H9 (cell line): ENCODE measurements at regions not wholly inside any gene's neighbourhood (a gene's known extent, or its start where the extent isn't known, plus 50 kb on each side); places are given as distances from the start of the nearest gene placed in this dataset.

ENCODE experiments used
- DNase-seq: peaks from one replicate; pipeline ENCODE4 v3.0.0-alpha.2; 2017
- H2AFZ ChIP-seq: one replicate; pipeline ENCODE4 v1.6.1; 2013; ENCODE audit warnings: mild to moderate bottlenecking, low read length, control low read depth, moderate library complexity
- H2AK5ac ChIP-seq: 2 replicates; pipeline ENCODE4 v1.6.1; 2013; ENCODE audit warnings: low read length, control low read depth, mixed read lengths; ENCODE audit not compliant: insufficient read length
- H2BK120ac ChIP-seq: one replicate; pipeline ENCODE4 v1.6.1; 2013; ENCODE audit warnings: low read depth, mild to moderate bottlenecking, low read length, control low read depth, inconsistent platforms; ENCODE audit not compliant: poor library complexity, severe bottlenecking
- H2BK12ac ChIP-seq: 2 replicates; pipeline ENCODE4 v1.6.1; 2013; ENCODE audit warnings: low read length, control low read depth, mixed read lengths, low read depth; ENCODE audit not compliant: insufficient read length
- H2BK15ac ChIP-seq: 2 replicates; pipeline ENCODE4 v1.6.1; 2013; ENCODE audit warnings: low read depth, low read length, control low read depth
- H2BK20ac ChIP-seq: one replicate; pipeline ENCODE4 v1.6.1; 2013; ENCODE audit warnings: low read depth, mild to moderate bottlenecking, low read length, control low read depth, inconsistent platforms; ENCODE audit not compliant: poor library complexity, severe bottlenecking
- H2BK5ac ChIP-seq: 2 replicates; pipeline ENCODE4 v1.6.1; 2013; ENCODE audit warnings: low read length, control low read depth, mixed read lengths; ENCODE audit not compliant: insufficient read length
- H3K14ac ChIP-seq: 2 replicates; pipeline ENCODE4 v1.6.1; 2013; ENCODE audit warnings: low read length, control low read depth; ENCODE audit not compliant: insufficient read depth
- H3K18ac ChIP-seq: 2 replicates; pipeline ENCODE4 v1.6.1; 2013; ENCODE audit warnings: low read depth, mild to moderate bottlenecking, mixed read lengths, low read length, control low read depth; ENCODE audit not compliant: insufficient read length
- H3K23ac ChIP-seq: 2 replicates; pipeline ENCODE4 v1.6.1; 2013; ENCODE audit warnings: low read length, control low read depth, mixed read lengths, low read depth; ENCODE audit not compliant: insufficient read length
- H3K23me2 ChIP-seq: 2 replicates; pipeline ENCODE4 v1.6.1; 2013; ENCODE audit warnings: low read depth, mild to moderate bottlenecking, mixed read lengths, low read length, control low read depth; ENCODE audit not compliant: insufficient read length, poor library complexity, severe bottlenecking
- H3K27ac ChIP-seq: 2 replicates; pipeline ENCODE4 v1.5.1; 2013; ENCODE audit warnings: low read length, control low read depth, mixed read lengths, low read depth; ENCODE audit not compliant: insufficient read length
- H3K27me3 ChIP-seq: 2 replicates; pipeline ENCODE4 v1.6.1; 2013; ENCODE audit warnings: low read length, control low read depth, inconsistent platforms; ENCODE audit not compliant: insufficient read depth
- H3K4ac ChIP-seq: 2 replicates; pipeline ENCODE4 v1.6.1; 2013; ENCODE audit warnings: low read depth, mild to moderate bottlenecking, control low read depth, inconsistent platforms, low read length, moderate library complexity
- H3K4me1 ChIP-seq: 2 replicates; pipeline ENCODE4 v1.6.1; 2013; ENCODE audit warnings: low read length, control low read depth, inconsistent platforms; ENCODE audit not compliant: insufficient read depth
- H3K4me2 ChIP-seq: 2 replicates; pipeline ENCODE4 v1.6.1; 2013; ENCODE audit warnings: low read length, control low read depth, mixed read lengths; ENCODE audit not compliant: insufficient read length, insufficient read depth
- H3K56ac ChIP-seq: 2 replicates; pipeline ENCODE4 v1.6.1; 2013; ENCODE audit warnings: low read depth, mild to moderate bottlenecking, mixed read lengths, low read length, control low read depth; ENCODE audit not compliant: insufficient read length
- H3K79me1 ChIP-seq: 2 replicates; pipeline ENCODE4 v1.6.1; 2013; ENCODE audit warnings: low read depth, mild to moderate bottlenecking, moderate library complexity, low read length, control low read depth, inconsistent platforms; ENCODE audit not compliant: insufficient read depth, poor library complexity, severe bottlenecking
- H3K79me2 ChIP-seq: 2 replicates; pipeline ENCODE4 v1.6.1; 2013; ENCODE audit warnings: low read length, control low read depth, inconsistent platforms; ENCODE audit not compliant: insufficient read depth
- H3K9ac ChIP-seq: 2 replicates; pipeline ENCODE4 v1.6.1; 2013; ENCODE audit warnings: low read length, control low read depth, mixed read lengths; ENCODE audit not compliant: insufficient read length; ENCODE audit errors: extremely low read depth
- H3K9me3 ChIP-seq: one replicate; pipeline ENCODE4 v1.6.1; 2013; ENCODE audit warnings: low read depth, low read length, inconsistent platforms; ENCODE audit not compliant: control insufficient read depth
- H3T11ph ChIP-seq: one replicate; pipeline ENCODE4 v1.6.1; 2013; ENCODE audit warnings: mild to moderate bottlenecking, low read length, control low read depth, inconsistent platforms
- H4K20me1 ChIP-seq: one replicate; pipeline ENCODE4 v1.6.1; 2013; ENCODE audit not compliant: control insufficient read depth, insufficient read length, insufficient read depth
- H4K5ac ChIP-seq: 2 replicates; pipeline ENCODE4 v1.6.1; 2013; ENCODE audit warnings: low read depth, mild to moderate bottlenecking, mixed read lengths, low read length, control low read depth; ENCODE audit not compliant: insufficient read length
- H4K8ac ChIP-seq: replicated peaks from 2 replicates; pipeline ENCODE4 v1.6.1; 2013; ENCODE audit warnings: low read length, control low read depth, mixed read lengths, low read depth; ENCODE audit not compliant: insufficient read length
- H4K91ac ChIP-seq: 2 replicates; pipeline ENCODE4 v1.6.1; 2013; ENCODE audit warnings: low read depth, mild to moderate bottlenecking, moderate library complexity, mixed read lengths, low read length, control low read depth; ENCODE audit not compliant: insufficient read length
- H3K27ac Mint-ChIP-seq, 3 experiments: 2 replicates in 2 of 3; 3 replicates in 1 of 3; pipeline ENCODE4 v1.8.0; 2020 to 2021; ENCODE audit warnings: mixed read lengths in 3 of 3, mild to moderate bottlenecking in 1 of 3, moderate library complexity in 1 of 3
- H3K27me3 Mint-ChIP-seq: 2 replicates; pipeline ENCODE4 v1.8.0; 2021; ENCODE audit warnings: low read depth, mild to moderate bottlenecking, moderate library complexity, mixed read lengths
- H3K36me3 Mint-ChIP-seq, 3 experiments: 2 replicates in 2 of 3; 3 replicates in 1 of 3; pipeline ENCODE4 v1.8.0; 2020 to 2021; ENCODE audit warnings: low read depth in 3 of 3, mixed read lengths in 3 of 3; ENCODE audit not compliant: insufficient read depth in 1 of 3
- H3K4me1 Mint-ChIP-seq, 2 experiments: 2 replicates each; pipeline ENCODE4 v1.8.0; 2020; ENCODE audit warnings: mixed read lengths in 2 of 2
- H3K4me3 Mint-ChIP-seq, 2 experiments: 2 replicates in 1 of 2; 3 replicates in 1 of 2; pipeline ENCODE4 v1.8.0; 2020 to 2021; ENCODE audit warnings: mild to moderate bottlenecking in 2 of 2, mixed read lengths in 2 of 2, moderate library complexity in 1 of 2
- H3K9me3 Mint-ChIP-seq, 2 experiments: 2 replicates in 1 of 2; 3 replicates in 1 of 2; pipeline ENCODE4 v1.8.0; 2020; ENCODE audit warnings: mild to moderate bottlenecking in 2 of 2, mixed read lengths in 2 of 2, moderate library complexity in 1 of 2
- CTCF ChIP-seq: fragments of 200-600 bp; sonication (generic); conservative IDR thresholded peaks from 3 replicates; pipeline ENCODE4 v1.8.0; 2021; ENCODE audit warnings: antibody characterized with exemption, mild to moderate bottlenecking
- WGBS: extraction: QIAGEN DNeasy Blood & Tissue Kit; methylation state at CpG from one replicate; pipeline ENCODE4 v1.1.7; 2013; ENCODE audit warnings: missing lambda C conversion rate, low lambda C conversion rate, mixed read lengths; ENCODE audit not compliant: insufficient read length; ENCODE audit errors: extremely low coverage; 5-methylcytosine and 5-hydroxymethylcytosine counted together

- Histone ChIP-seq H2BK120ac (no peak overlapping the region), H2AFZ (no peak overlapping the region)
These were observed 1219.7 kb downstream of the OLFM4 start for GRCh38 chr13:54248306-54248705.

More at GRCh38 chr13:54248306-54248705, 1219.7 kb downstream of the OLFM4 start:
- H3K4me3 Mint-ChIP-seq: no peak overlapping the region
- Histone ChIP-seq H3K79me2 (peaks cover 3% of the 10 kb centered on the region; the same call in 1 of the 2 replicates), H2BK15ac (no peak overlapping the region), H3K4me2 (no peak overlapping the region), H2AK5ac (no peak overlapping the region), H2BK12ac (no peak overlapping the region), H3K4ac (no peak overlapping the region), H3K79me1 (peaks cover 3% of the 10 kb centered on the region), H3T11ph (no peak overlapping the region), H4K5ac (no peak overlapping the region), H3K23me2 (no peaks in the 10 kb centered on the region), H3K9me3 (no peaks in the 10 kb centered on the region), H4K20me1 (no peaks in the 10 kb centered on the region), H3K18ac (no peak overlapping the region), H3K56ac (no peak overlapping the region), H4K8ac (no peak overlapping the region), H2BK5ac (no peak overlapping the region), H3K14ac (no peak overlapping the region), H4K91ac (no peak overlapping the region), H3K4me1 (peaks cover 2% of the 10 kb centered on the region; the same call in 1 of the 2 replicates), H3K27me3 (no peaks in the 10 kb centered on the region), H3K23ac (no peak overlapping the region), H2BK20ac (no peak overlapping the region), H3K9ac (no peak overlapping the region), H3K27ac (no peak overlapping the region)
- H3K27ac Mint-ChIP-seq: no peak overlapping the region
- no peak for DNase-seq
- TF ChIP-seq CTCF: no peak
- WGBS: no CpG with 5 or more reads among the region's 3 CpGs
- H3K27me3 Mint-ChIP-seq: no peaks in the 10 kb centered on the region
- H3K9me3 Mint-ChIP-seq: peaks cover 2 to 7% of the 10 kb centered on the region in 2 experiments; a peak in 4 of 5 replicates
- H3K4me1 Mint-ChIP-seq: peaks cover 15 to 27% of the 10 kb centered on the region in 2 experiments
- H3K36me3 Mint-ChIP-seq: peaks cover 1 to 10% (median 8%) of the 10 kb centered on the region in 3 experiments; a peak in 5 of 7 replicates
